Head of caudate nucleus (tissue), 42 donors: ENCODE measurements at regions not wholly inside any gene's neighbourhood (a gene's known extent, or its start where the extent isn't known, plus 50 kb on each side); places are given as distances from the start of the nearest gene placed in this dataset.

Source experiments
- DNase-seq, 42 donors: peaks; one replicate each; pipeline versions ENCODE4 v3.0.0 to v3.0.0-alpha.2; 2020 to 2021; ENCODE audit warnings: mixed read lengths in 7 of 42
- intact Hi-C: fragments of 100-400 bp; cut with DNase I; formaldehyde crosslinking; loops from one replicate; pipeline ENCODE4 v1.15.0; 2022

DNA sequence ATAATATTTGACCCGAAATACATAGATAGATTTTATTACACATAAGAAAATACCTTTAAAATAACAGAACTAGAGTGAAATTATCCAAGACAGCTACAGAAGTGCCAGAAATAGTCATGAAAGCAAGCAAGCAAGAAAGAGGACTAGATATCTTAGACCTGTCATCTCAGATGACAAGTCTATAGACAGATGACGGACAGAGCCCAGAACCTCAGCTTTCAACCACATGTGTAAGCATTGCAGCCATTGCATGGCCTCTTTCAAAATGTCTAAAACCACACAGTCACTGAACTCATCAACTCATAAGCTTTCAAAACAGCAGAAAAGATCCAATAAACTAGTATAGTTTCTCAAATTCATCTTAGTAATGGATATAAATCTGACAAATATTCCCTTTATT, 59.8 kb upstream of the FHIT start:
- intact Hi-C loops: no loop called here
- no peak for DNase-seq

DNA sequence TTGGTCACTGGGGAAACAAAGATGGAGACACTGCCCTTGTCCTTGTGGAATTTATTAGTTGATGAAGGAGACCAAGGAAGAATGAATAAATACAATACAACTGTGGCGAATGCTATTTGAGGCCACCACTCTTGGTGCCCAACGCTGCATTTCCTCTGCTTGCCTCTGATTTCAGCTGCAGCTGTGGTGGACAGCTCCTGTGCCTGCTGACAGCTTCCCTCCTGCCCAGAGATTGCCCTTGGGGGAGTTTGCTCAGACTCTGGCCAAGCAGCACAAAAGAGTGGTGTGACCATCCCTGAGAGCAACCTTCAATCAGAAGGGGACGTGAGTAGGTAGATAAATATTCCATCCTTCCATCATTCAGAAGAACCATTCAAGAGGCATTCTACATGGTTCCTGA, 64.6 kb upstream of the FHIT start:
- intact Hi-C loops: no loop called here

GRCh38 chr3:61323094-61323493, 71.8 kb upstream of the FHIT start:
- DNase-seq: no peak
- intact Hi-C loops: no loop called here

More for the DNA sequence above, 64.6 kb upstream of the FHIT start:
- DNase-seq: peak in 2 of 42 donors; percentile 4 to 46

- intact Hi-C loops: no loop called here
- no peak for DNase-seq
Measured at GRCh38 chr3:61331929-61332552, 80.8 kb upstream of the FHIT start.

- intact Hi-C loops: no loop called here
- no peak for DNase-seq
Measured at GRCh38 chr3:61333192-61333961, 82.1 kb upstream of the FHIT start.

- intact Hi-C loops: no loop called here
- no peak for DNase-seq
Measured at GRCh38 chr3:61334783-61335182, 83.5 kb upstream of the FHIT start.

DNA sequence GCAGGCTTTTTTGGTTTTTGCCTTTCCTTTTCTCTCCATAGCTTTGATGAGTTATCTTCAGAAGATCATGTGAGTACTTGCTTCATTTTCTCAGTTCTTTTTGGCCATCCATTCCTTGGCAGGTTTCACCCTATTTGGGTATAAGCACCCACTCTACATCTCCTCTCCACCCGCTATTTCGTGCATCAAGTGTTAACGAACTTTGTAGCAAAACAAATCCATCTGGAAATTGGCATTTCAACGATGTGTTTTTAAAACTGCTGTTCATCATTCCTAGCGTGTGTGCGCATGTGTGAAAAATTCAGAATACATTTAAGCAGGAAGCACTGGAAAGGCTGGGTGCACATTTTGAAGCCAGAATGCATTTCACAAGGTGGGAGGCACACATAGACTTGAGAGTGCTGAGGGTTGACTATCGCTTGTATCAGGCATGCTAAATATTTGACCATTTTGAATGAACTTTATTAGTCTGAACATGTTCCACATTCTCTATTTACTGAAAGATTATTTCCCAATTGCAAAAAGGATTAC, 89.7 kb upstream of the FHIT start:
- DNase-seq: peak in 12 of 42 donors; percentile 8 to 54 (median 24)

GRCh38 chr3:61343543-61343942, 92.3 kb upstream of the FHIT start:
- no peak for DNase-seq
- intact Hi-C loops: no loop called here

More for the DNA sequence above, 89.7 kb upstream of the FHIT start:
- intact Hi-C loops: no loop called here

- intact Hi-C loops: no loop called here
- DNase-seq: no peak
Measured at GRCh38 chr3:61345020-61345419, 93.8 kb upstream of the FHIT start.

DNA sequence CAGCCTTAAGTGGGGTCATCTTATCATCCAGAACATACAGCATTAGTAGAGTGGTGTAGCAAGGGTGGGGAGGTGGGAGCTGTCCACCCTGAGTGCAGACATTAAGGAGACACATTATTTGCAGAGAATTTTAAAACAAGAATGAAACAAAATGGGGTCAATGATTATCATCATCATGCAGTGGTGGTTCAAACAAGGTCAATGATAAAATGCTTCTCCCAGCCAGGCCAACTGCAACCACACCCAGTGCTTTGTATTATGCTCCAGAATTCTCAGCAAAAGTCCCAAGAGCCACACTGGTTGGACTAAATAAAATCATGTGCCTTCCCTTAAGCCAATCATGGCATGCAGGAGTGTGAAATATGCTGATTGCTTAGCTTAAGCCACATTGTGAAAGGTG, 96.7 kb upstream of the FHIT start:
- DNase-seq: no peak
- intact Hi-C loops: no loop called here

- peak in 7 of 42 donors; percentile 6 to 52 (median 22) for DNase-seq
- intact Hi-C loops: loop anchor here (10.0 kb wide), 1 partner anchor 95 kb away; the partner anchor contains the start of gene FHIT
Measured at GRCh38 chr3:61349717-61350116, 98.5 kb upstream of the FHIT start.

GRCh38 chr3:61350782-61351309, 99.6 kb upstream of the FHIT start:
- no peak for DNase-seq
- intact Hi-C loops: loop anchor here (10.0 kb wide), 1 partner anchor 96 kb away; the partner anchor contains the start of gene FHIT

DNA sequence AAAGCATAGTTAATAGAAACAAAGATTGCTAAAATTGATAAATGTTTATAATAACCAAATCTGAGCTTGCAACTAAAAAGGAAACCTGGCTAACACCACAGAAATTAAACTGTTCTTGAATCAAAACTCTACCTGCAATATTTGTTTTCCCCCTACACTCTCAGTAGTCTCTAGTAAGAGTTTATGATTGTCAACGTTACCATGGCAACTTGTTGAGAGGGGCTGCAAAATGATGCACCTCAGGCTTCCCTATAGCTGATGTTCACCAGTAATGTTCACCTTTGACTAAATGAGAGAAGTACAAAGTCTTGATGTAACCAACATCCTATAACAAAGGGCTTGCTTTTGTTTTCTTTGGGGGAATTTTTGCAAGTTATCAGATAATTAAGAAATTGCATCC, 101.1 kb upstream of the FHIT start:
- intact Hi-C loops: loop anchor here (10.0 kb wide), 1 partner anchor 98 kb away; the partner anchor contains the start of gene FHIT

DNA sequence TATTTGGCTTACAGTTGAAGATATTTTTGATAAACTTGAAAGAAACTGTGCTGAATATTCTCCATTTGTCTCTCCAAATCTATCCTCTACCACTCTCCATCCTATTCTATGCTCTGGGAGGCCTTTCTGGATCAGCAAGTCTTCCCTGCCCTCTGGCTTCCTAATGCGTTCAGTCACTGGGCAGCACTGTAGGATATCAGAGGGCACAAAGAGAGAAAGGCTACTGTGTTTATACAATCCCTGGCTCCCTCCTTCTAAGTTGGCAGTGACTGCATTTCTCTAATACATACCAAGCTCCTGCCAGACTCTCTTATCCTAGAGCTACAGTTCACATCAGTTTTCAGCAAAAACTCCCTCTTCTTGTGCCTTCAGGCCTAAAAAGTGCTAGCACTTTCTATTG, 102.1 kb upstream of the FHIT start:
- DNase-seq: peak in 29 of 42 donors; percentile 4 to 78 (median 53)
- intact Hi-C loops: loop anchor here (10.0 kb wide), 1 partner anchor 99 kb away; the partner anchor contains the start of gene FHIT

More for the DNA sequence above, 101.1 kb upstream of the FHIT start:
- no peak for DNase-seq

- intact Hi-C loops: loop anchor here (10.0 kb wide), 1 partner anchor 100 kb away; the partner anchor contains the start of gene FHIT
- DNase-seq: no peak
Measured at GRCh38 chr3:61354604-61355003, 103.4 kb upstream of the FHIT start.

DNA sequence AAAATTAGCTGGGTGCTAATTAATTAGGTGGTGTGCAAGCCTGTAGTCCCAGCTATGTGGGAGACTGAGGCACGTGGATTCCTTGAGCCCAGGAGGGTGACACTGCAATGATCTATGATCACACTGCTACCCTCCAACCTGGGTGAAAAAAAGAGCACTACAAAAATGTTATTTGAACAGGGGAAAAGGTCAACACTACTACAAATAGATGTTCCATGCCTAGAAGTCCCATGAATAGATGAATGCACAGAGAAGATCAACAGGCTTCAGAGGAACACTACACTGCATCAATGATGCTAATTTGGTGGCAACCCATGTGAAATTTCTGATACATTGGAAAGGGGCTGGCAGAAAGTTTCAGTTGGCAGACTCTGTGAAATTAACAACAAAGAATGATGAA, 105.4 kb upstream of the FHIT start:
- no peak for DNase-seq
- intact Hi-C loops: loop anchor here (10.0 kb wide), 1 partner anchor 102 kb away; the partner anchor contains the start of gene FHIT

- intact Hi-C loops: loop anchor here (10.0 kb wide), 1 partner anchor 103 kb away; the partner anchor contains the start of gene FHIT
- DNase-seq: no peak
Measured at GRCh38 chr3:61357902-61358301, 106.7 kb upstream of the FHIT start.

DNA sequence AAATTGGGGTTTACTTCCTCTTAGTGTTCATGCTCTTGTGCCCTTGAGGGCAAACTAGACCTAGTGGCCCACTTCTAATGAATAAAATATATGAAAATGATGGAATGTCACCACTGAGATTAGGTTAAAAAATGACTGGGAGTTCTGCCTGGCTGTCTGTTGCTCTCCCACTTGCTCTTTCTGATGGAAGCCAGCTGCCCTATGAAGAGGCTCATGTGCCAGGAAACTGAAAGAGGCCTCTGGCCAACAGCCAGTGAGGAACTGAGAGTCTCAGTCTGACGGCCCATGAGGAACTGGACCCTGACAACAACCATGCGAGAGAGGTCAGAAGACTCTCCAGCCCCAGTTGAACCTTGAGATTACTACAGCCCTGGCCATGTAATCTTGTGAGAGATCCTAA, 107.1 kb upstream of the FHIT start:
- peak; percentile 32 to 90 (median 82) for DNase-seq
- intact Hi-C loops: loop anchor here (10.0 kb wide), 1 partner anchor 104 kb away; the partner anchor contains the start of gene FHIT

- no peak for DNase-seq
- intact Hi-C loops: no loop called here
Measured at GRCh38 chr3:61360297-61360965, 109.2 kb upstream of the FHIT start.
